HEK293 (cell line): ENCODE measurements at regions not wholly inside any gene's neighbourhood (a gene's known extent, or its start where the extent isn't known, plus 50 kb on each side); places are given as distances from the start of the nearest gene placed in this dataset.

ENCODE experiments used
- CTCF ChIA-PET: fragments of 350-600 bp; formaldehyde crosslinking; extraction: SDS; loops from one replicate; lab custom pipeline; 2021; ENCODE audit warnings: antibody characterized with exemption; lab: Yijun Ruan, JAX
- POLR2A ChIA-PET: fragments of 300-600 bp; formaldehyde crosslinking; extraction: SDS; loops from one replicate; lab custom pipeline; 2020; ENCODE audit warnings: antibody characterized with exemption, inconsistent platforms; lab: Yijun Ruan, JAX
- H3K27ac ChIP-seq: fragments of 200-500 bp; sonication (Bioruptor generic); 2 replicates; pipeline ENCODE4 v1.5.1; 2014; ENCODE audit warnings: low read depth, low read length, control low read depth, inconsistent platforms; ENCODE audit errors: extremely low read depth
- H3K36me3 ChIP-seq, 2 experiments: fragments of 200-500 bp in 1 of 2; sonication (Bioruptor generic) in 1 of 2; 1 replicate in 1 of 2; 2 replicates in 1 of 2; pipeline ENCODE4 v1.5.1; 2014 to 2017; ENCODE audit warnings: inconsistent platforms in 2 of 2, low read length in 2 of 2; ENCODE audit not compliant: control insufficient read depth in 2 of 2, insufficient read depth in 1 of 2
- H3K4me1 ChIP-seq: fragments of 200-500 bp; sonication (Bioruptor generic); 2 replicates; pipeline ENCODE4 v1.5.1; 2014; ENCODE audit warnings: mild to moderate bottlenecking, low read length, inconsistent platforms; ENCODE audit not compliant: control insufficient read depth, insufficient read depth
- H3K4me3 ChIP-seq: 2 replicates; pipeline ENCODE4 v1.5.1; 2011; ENCODE audit warnings: low read depth, mild to moderate bottlenecking, control low read depth, low read length, moderate library complexity
- H3K9me3 ChIP-seq: fragments of 200-500 bp; sonication (Bioruptor generic); 2 replicates; pipeline ENCODE4 v1.5.1; 2014; ENCODE audit warnings: low read depth, low read length, inconsistent platforms; ENCODE audit not compliant: control insufficient read depth, insufficient read depth
- FEZF1 ChIP-seq: fragments of 450-650 bp; formaldehyde crosslinking; IDR thresholded peaks from 2 replicates; pipeline ENCODE4 v1.5.1; 2016; ENCODE audit warnings: missing biosample characterization, missing genetic modification characterization
- IKZF3 ChIP-seq: fragments of 450-650 bp; IDR thresholded peaks from 2 replicates; pipeline ENCODE4 v1.5.0; 2018; ENCODE audit warnings: missing biosample characterization, mild to moderate bottlenecking, missing genetic modification characterization, moderate library complexity
- KLF10 ChIP-seq: fragments of 450-650 bp; IDR thresholded peaks from 2 replicates; pipeline ENCODE4 v1.5.1; 2018; ENCODE audit warnings: missing biosample characterization, mild to moderate bottlenecking, missing genetic modification characterization
- KLF16 ChIP-seq: fragments of 450-650 bp; formaldehyde crosslinking; IDR thresholded peaks from 2 replicates; pipeline ENCODE4 v1.5.1; 2017; ENCODE audit warnings: missing biosample characterization, missing genetic modification characterization
- KLF7 ChIP-seq: fragments of 450-650 bp; formaldehyde crosslinking; IDR thresholded peaks from 2 replicates; pipeline ENCODE4 v1.5.1; 2016; ENCODE audit warnings: missing biosample characterization, missing genetic modification characterization, borderline replicate concordance
- SP2 ChIP-seq: fragments of 450-650 bp; formaldehyde crosslinking; IDR thresholded peaks from 2 replicates; pipeline ENCODE4 v1.5.1; 2016; ENCODE audit warnings: missing biosample characterization, missing genetic modification characterization
- SP7 ChIP-seq: fragments of 450-650 bp; formaldehyde crosslinking; IDR thresholded peaks from 2 replicates; pipeline ENCODE4 v1.5.1; 2016; ENCODE audit warnings: missing biosample characterization, missing genetic modification characterization
- ZIC2 ChIP-seq: fragments of 450-650 bp; formaldehyde crosslinking; IDR thresholded peaks from 2 replicates; pipeline ENCODE4 v1.5.1; 2016; ENCODE audit warnings: missing biosample characterization, missing genetic modification characterization
- ZNF114 ChIP-seq: fragments of 450-650 bp; formaldehyde crosslinking; IDR thresholded peaks from 2 replicates; pipeline ENCODE4 v1.5.0; 2017; ENCODE audit warnings: missing biosample characterization, missing genetic modification characterization
- ZNF132 ChIP-seq: fragments of 450-650 bp; formaldehyde crosslinking; IDR thresholded peaks from 2 replicates; pipeline ENCODE4 v1.5.1; 2017; ENCODE audit warnings: missing biosample characterization, missing genetic modification characterization, borderline replicate concordance
- ZNF157 ChIP-seq: fragments of 450-650 bp; formaldehyde crosslinking; IDR thresholded peaks from 2 replicates; pipeline ENCODE4 v1.5.1; 2016; ENCODE audit warnings: missing biosample characterization, missing genetic modification characterization
- ZNF394 ChIP-seq: fragments of 450-650 bp; formaldehyde crosslinking; IDR thresholded peaks from 2 replicates; pipeline ENCODE4 v1.5.1; 2016; ENCODE audit warnings: missing biosample characterization, missing genetic modification characterization, mild to moderate bottlenecking, moderate library complexity, borderline replicate concordance
- ZNF473 ChIP-seq: fragments of 450-650 bp; formaldehyde crosslinking; IDR thresholded peaks from 2 replicates; pipeline ENCODE4 v1.5.1; 2017; ENCODE audit warnings: missing biosample characterization, missing genetic modification characterization
- ZNF561 ChIP-seq: fragments of 450-650 bp; IDR thresholded peaks from 2 replicates; pipeline ENCODE4 v1.5.1; 2018; ENCODE audit warnings: missing biosample characterization, missing genetic modification characterization, borderline replicate concordance
- ZNF658 ChIP-seq: fragments of 450-650 bp; formaldehyde crosslinking; IDR thresholded peaks from 2 replicates; pipeline ENCODE4; 2016; ENCODE audit warnings: missing biosample characterization, missing genetic modification characterization
- ZNF785 ChIP-seq: fragments of 450-650 bp; formaldehyde crosslinking; IDR thresholded peaks from 2 replicates; pipeline ENCODE4 v1.5.1; 2016; ENCODE audit warnings: missing biosample characterization, missing genetic modification characterization
- ZSCAN23 ChIP-seq: fragments of 450-650 bp; formaldehyde crosslinking; IDR thresholded peaks from 2 replicates; pipeline ENCODE4 v1.5.1; 2016; ENCODE audit warnings: missing biosample characterization, missing genetic modification characterization
- TF ChIP-seq, protein P1 (sequence below): fragments of 450-650 bp; formaldehyde crosslinking; IDR thresholded peaks from 2 replicates; pipeline ENCODE4 v1.5.1; 2016; ENCODE audit warnings: missing biosample characterization, missing genetic modification characterization
- TF ChIP-seq, protein P2 (sequence below): fragments of 450-650 bp; formaldehyde crosslinking; IDR thresholded peaks from 2 replicates; pipeline ENCODE4 v1.5.1; 2016; ENCODE audit warnings: missing biosample characterization, missing genetic modification characterization
- TF ChIP-seq, protein P3 (sequence below): fragments of 450-650 bp; formaldehyde crosslinking; IDR thresholded peaks from 2 replicates; pipeline ENCODE4 v1.5.1; 2017; ENCODE audit warnings: missing biosample characterization, missing genetic modification characterization
- TF ChIP-seq, protein P4 (sequence below): fragments of 450-650 bp; formaldehyde crosslinking; IDR thresholded peaks from 2 replicates; pipeline ENCODE4 v1.5.1; 2016; ENCODE audit warnings: missing biosample characterization, missing genetic modification characterization, low read depth

DNA sequence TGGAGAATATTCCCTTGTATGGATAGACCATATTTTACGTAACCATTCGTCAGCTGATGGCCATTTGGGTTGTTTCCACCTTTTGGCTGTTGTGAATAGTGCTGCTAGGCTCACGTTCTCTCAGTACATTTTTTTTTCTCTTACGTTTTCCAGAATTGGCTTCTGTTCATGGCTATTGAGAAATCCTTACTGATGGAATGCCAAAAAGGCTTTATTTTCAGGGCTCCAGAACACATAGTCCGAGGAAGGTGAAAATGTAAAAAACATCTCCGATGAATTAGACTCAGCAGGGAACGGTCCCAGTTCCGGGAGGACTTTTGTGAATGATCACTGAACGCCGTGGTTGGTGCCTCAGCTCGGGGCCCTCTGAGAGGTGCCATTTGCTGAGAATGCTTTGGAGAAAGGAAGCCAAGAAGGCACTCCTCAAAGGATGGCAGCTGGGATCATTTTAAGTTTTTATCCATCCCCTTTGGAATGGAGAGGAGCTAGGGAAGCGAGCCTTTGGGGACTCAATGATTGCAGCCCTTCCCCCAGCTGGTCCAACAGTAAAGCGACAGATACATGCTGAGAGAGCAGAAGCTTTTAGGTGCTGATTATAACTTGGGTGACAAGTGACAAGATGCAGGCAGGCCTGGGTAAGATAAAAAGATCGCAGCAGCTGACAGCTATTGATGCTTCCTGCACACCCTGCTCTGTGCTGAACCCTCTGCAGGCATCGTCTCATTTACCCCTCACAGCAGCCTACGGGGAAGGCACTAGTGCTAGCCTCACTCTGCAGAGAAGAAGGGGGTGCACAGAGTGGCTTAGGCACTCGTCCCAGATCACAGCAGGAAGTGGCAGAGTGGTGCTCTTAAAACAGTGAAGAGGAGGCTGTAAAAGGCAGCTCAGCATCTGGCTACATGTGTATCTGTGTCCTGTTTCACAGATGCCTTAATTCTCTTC is 133.4 kb upstream of the KCNG1 start:
- CTCF ChIA-PET, result interaction anchor here (0.7 to 1.1 kb wide), 3 partner anchors 10 to 352 kb away, joined by 3 to 4 read pairs (median 3); no protein-coding TSS in a partner anchor
- TF ChIP-seq FEZF1 (tag by site-specific recombination) (peak; percentile 70), ZIC2 (peak; percentile 50), KLF16 (tag by site-specific recombination) (no peak), IKZF3 (tag by site-specific recombination) (no peak)
- TF ChIP-seq, protein P1, sequence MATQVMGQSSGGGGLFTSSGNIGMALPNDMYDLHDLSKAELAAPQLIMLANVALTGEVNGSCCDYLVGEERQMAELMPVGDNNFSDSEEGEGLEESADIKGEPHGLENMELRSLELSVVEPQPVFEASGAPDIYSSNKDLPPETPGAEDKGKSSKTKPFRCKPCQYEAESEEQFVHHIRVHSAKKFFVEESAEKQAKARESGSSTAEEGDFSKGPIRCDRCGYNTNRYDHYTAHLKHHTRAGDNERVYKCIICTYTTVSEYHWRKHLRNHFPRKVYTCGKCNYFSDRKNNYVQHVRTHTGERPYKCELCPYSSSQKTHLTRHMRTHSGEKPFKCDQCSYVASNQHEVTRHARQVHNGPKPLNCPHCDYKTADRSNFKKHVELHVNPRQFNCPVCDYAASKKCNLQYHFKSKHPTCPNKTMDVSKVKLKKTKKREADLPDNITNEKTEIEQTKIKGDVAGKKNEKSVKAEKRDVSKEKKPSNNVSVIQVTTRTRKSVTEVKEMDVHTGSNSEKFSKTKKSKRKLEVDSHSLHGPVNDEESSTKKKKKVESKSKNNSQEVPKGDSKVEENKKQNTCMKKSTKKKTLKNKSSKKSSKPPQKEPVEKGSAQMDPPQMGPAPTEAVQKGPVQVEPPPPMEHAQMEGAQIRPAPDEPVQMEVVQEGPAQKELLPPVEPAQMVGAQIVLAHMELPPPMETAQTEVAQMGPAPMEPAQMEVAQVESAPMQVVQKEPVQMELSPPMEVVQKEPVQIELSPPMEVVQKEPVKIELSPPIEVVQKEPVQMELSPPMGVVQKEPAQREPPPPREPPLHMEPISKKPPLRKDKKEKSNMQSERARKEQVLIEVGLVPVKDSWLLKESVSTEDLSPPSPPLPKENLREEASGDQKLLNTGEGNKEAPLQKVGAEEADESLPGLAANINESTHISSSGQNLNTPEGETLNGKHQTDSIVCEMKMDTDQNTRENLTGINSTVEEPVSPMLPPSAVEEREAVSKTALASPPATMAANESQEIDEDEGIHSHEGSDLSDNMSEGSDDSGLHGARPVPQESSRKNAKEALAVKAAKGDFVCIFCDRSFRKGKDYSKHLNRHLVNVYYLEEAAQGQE, result no peak
- TF ChIP-seq, protein P2, sequence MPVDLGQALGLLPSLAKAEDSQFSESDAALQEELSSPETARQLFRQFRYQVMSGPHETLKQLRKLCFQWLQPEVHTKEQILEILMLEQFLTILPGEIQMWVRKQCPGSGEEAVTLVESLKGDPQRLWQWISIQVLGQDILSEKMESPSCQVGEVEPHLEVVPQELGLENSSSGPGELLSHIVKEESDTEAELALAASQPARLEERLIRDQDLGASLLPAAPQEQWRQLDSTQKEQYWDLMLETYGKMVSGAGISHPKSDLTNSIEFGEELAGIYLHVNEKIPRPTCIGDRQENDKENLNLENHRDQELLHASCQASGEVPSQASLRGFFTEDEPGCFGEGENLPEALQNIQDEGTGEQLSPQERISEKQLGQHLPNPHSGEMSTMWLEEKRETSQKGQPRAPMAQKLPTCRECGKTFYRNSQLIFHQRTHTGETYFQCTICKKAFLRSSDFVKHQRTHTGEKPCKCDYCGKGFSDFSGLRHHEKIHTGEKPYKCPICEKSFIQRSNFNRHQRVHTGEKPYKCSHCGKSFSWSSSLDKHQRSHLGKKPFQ (tag by site-specific recombination), result no peak
- TF ChIP-seq, protein P3, sequence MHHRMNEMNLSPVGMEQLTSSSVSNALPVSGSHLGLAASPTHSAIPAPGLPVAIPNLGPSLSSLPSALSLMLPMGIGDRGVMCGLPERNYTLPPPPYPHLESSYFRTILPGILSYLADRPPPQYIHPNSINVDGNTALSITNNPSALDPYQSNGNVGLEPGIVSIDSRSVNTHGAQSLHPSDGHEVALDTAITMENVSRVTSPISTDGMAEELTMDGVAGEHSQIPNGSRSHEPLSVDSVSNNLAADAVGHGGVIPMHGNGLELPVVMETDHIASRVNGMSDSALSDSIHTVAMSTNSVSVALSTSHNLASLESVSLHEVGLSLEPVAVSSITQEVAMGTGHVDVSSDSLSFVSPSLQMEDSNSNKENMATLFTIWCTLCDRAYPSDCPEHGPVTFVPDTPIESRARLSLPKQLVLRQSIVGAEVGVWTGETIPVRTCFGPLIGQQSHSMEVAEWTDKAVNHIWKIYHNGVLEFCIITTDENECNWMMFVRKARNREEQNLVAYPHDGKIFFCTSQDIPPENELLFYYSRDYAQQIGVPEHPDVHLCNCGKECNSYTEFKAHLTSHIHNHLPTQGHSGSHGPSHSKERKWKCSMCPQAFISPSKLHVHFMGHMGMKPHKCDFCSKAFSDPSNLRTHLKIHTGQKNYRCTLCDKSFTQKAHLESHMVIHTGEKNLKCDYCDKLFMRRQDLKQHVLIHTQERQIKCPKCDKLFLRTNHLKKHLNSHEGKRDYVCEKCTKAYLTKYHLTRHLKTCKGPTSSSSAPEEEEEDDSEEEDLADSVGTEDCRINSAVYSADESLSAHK, result peak; percentile 51; the same call in 1 of the 2 replicates
- no peaks in the 10 kb centered on the region for H3K9me3 ChIP-seq
- POLR2A ChIA-PET, result no interaction called here
- H3K36me3 ChIP-seq, result no peaks in the 10 kb centered on the region
- H3K4me3 ChIP-seq, result no peak overlapping the region
- no peaks in the 10 kb centered on the region for H3K4me1 ChIP-seq
- H3K27ac ChIP-seq, result no peak overlapping the region

DNA sequence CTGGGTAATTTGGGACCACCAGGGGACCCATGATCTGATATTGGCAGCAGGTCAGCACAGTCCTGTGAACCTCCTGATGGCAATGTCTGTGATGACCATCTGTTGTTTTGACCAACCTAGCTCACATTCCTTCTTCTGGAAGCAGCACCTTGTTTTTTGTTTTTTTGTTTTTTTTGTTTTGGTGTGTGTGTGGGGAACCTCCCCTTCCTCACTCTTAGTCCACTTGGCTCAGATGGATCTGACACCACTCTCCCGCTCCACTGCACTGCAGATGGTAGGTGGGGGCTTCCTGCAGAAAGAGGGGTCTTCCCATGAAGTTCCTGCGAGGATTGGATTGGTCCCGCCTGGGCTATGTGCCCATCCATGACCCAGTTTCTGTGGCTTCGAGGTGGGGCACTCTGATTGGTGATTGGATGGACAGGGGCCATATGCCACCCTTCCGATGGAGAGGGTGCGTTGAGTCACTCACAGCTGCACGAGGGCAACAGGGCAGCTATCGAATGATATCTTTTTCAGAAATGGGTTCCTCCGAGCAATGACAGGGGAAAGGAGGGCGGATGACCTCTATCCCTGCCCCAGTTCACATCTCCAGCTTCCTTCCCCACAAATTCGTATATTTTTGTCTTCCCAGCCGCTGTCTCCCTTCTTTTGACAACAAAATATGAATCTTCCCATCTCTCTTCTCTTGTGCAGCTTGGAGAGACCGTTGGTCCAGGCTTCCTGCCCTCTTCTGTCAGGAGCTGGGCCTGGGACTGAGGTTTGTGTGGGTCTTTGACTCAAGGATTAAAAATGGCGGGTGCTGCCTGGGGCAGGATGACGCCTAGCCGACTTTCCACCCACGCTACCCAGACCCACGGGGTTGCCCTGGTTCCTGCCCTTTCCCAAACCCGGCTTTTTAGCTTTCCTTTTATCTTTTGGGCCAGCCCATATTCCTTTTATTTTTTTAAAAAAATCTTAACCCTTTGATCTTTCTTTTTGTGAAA is 132.1 kb upstream of the KCNG1 start:
- Histone ChIP-seq H3K36me3 (no peaks in the 10 kb centered on the region), H3K27ac (no peak overlapping the region), H3K9me3 (no peaks in the 10 kb centered on the region), H3K4me3 (no peak overlapping the region), H3K4me1 (no peaks in the 10 kb centered on the region)
- CTCF ChIA-PET, result no interaction called here
- POLR2A ChIA-PET, result no interaction called here
- TF ChIP-seq ZNF157 (tag by site-specific recombination) (no peak), SP2 (tag by site-specific recombination) (no peak), ZNF561 (no peak), ZNF114 (no peak), ZNF658 (tag by site-specific recombination) (no peak), ZNF394 (tag by site-specific recombination) (no peak), ZNF473 (tag by site-specific recombination) (no peak), KLF10 (tag by site-specific recombination) (no peak), ZNF132 (tag by site-specific recombination) (no peak), ZSCAN23 (tag by site-specific recombination) (no peak), KLF7 (tag by site-specific recombination) (no peak), SP7 (tag by site-specific recombination) (no peak), ZNF785 (tag by site-specific recombination) (no peak)
- TF ChIP-seq, protein P4, sequence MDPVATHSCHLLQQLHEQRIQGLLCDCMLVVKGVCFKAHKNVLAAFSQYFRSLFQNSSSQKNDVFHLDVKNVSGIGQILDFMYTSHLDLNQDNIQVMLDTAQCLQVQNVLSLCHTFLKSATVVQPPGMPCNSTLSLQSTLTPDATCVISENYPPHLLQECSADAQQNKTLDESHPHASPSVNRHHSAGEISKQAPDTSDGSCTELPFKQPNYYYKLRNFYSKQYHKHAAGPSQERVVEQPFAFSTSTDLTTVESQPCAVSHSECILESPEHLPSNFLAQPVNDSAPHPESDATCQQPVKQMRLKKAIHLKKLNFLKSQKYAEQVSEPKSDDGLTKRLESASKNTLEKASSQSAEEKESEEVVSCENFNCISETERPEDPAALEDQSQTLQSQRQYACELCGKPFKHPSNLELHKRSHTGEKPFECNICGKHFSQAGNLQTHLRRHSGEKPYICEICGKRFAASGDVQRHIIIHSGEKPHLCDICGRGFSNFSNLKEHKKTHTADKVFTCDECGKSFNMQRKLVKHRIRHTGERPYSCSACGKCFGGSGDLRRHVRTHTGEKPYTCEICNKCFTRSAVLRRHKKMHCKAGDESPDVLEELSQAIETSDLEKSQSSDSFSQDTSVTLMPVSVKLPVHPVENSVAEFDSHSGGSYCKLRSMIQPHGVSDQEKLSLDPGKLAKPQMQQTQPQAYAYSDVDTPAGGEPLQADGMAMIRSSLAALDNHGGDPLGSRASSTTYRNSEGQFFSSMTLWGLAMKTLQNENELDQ, result no peak
